H7 (cell line): ENCODE measurements at regions not wholly inside any gene's neighbourhood (a gene's known extent, or its start where the extent isn't known, plus 50 kb on each side); places are given as distances from the start of the nearest gene placed in this dataset.
A peak's percentile ranks its signal among the peaks of the same experiment; 100 is the strongest.

Experiments used
- DNase-seq: peaks from one replicate; pipeline ENCODE4 v3.0.0; 2012
- H3K27me3 ChIP-seq: 2 replicates; pipeline ENCODE4 v1.6.0; 2011; ENCODE audit warnings: mild to moderate bottlenecking, low read length; ENCODE audit not compliant: control insufficient read depth, insufficient read depth
- H3K36me3 ChIP-seq: replicated peaks from 2 replicates; pipeline ENCODE4 v1.5.1; 2011; ENCODE audit warnings: low read length; ENCODE audit not compliant: control insufficient read depth, insufficient read depth
- H3K4me3 ChIP-seq: 2 replicates; pipeline ENCODE4 v1.5.1; 2011; ENCODE audit warnings: low read depth, mild to moderate bottlenecking, control low read depth, low read length, moderate library complexity; ENCODE audit not compliant: insufficient read depth

DNA sequence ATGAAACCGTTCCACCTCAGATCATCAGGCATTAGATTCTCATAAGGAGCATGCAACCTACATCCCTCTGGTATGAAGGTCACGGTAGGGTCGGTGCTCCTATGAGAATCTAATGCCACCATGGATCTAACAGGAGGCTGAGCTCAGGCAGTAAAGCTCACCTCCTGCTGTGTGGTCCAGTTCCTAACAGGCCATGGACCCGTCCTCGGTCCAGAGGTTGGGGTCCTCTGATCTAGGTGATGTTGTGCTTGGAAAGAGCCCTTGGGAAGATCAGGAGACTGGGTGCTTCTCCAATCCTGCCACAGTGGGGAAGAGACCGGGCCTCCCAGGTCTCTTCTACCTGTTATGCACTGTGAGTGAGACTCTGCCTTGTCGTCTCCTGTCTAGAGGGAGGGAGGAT, 104.6 kb downstream of the ACKR3 start:
- H3K27me3 ChIP-seq: no peaks in the 10 kb centered on the region
- no peaks in the 10 kb centered on the region for H3K36me3 ChIP-seq
- DNase-seq: no peak
- no peak overlapping the region for H3K4me3 ChIP-seq

DNA sequence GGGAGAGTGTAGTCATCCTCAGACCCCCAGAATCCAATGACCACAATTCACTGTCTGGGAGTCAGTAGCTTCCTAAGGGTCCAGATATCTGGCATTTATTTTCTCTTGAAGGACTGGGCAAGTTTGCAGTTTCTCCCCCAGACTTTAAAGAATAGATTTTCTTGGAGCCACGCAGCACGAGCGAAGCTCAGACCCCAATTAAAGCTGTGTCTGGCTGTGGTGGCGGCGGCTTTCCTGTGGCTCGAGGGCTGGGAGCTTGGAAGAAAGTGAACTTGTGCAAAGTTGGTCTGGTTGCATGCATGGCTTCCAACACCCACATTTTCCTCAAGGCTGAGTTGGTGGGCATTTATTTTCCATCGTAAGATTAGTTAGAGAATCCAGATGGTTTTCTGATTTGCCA, 105.0 kb downstream of the ACKR3 start:
- Histone ChIP-seq H3K36me3 (no peaks in the 10 kb centered on the region), H3K27me3 (no peaks in the 10 kb centered on the region), H3K4me3 (no peak overlapping the region)
- DNase-seq: no peak

DNA sequence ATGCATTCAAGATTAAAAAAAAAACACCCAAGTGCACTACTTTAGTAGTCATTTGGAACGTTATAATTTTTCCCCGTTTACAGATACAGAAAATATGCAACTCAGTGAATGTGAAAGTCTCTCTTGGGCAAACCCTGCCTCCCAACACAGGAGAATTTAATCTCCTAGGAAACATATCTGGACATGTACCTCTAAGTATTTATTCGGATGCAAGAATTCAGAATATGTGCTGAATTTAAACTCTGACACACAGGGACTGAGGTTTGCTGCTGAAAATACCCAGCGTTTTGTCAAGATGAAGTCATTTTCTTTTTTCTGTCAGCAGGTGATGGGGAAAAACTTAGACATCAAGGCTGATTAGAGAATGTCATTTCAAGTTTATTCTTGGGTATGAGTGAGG, 105.4 kb downstream of the ACKR3 start:
- Histone ChIP-seq H3K36me3 (no peaks in the 10 kb centered on the region), H3K27me3 (no peaks in the 10 kb centered on the region), H3K4me3 (no peak overlapping the region)
- no peak for DNase-seq

DNA sequence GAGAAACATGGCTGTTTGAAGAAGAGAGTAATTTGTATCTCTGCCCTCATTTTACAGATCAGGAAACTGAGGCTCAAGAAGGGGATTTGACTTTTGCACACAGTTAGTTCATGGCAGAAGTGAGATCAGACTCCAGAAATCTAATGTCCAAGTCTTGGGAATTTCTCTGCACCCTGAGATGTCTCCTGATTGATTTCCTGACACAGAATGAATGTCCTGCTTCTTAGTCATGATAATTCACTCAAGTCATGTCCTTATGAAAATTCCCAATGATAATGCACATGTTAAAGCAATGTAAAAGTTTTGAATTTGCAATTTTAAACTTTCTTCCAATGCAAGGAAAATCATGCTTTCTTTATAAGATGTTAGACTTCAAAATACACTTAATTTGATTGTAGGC, 105.9 kb downstream of the ACKR3 start:
- DNase-seq: no peak
- H3K36me3 ChIP-seq: no peaks in the 10 kb centered on the region
- no peaks in the 10 kb centered on the region for H3K27me3 ChIP-seq
- no peak overlapping the region for H3K4me3 ChIP-seq

DNA sequence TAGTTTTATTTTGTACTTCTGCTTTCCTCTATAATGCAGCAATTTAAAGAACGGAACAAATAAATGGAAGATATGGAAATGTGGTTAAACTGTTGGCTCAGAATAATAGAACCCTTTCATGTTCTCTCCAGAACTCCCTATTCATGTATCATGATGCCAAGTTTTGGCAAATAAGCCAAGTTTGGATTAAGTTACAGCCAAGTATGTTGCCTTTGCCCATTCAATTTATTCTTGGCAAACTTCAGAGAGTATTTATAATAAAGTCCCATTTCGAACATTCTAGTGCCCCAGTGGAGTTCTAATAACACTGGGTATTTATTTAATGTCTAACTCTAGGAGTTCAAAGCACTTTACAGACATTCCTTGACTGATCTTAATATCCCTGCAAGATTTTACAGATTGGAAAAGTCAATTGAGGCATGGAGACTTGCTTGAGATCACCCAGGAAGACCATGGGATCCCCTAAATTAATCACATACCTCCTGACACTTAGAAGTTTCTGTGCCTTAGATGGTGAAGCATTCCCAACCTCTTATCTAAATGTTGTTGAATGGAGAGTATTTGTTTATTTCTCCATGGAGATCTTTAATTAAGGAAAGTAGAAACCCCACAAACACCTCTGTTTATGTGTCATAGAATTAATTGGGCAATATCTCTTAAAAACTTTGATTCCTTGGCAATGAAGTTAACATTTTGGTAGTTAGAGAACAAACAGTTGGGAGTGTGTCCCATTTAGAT, 106.7 kb downstream of the ACKR3 start:
- no peak for DNase-seq
- no peaks in the 10 kb centered on the region for H3K36me3 ChIP-seq
- H3K4me3 ChIP-seq: no peak overlapping the region
- H3K27me3 ChIP-seq: no peaks in the 10 kb centered on the region

DNA sequence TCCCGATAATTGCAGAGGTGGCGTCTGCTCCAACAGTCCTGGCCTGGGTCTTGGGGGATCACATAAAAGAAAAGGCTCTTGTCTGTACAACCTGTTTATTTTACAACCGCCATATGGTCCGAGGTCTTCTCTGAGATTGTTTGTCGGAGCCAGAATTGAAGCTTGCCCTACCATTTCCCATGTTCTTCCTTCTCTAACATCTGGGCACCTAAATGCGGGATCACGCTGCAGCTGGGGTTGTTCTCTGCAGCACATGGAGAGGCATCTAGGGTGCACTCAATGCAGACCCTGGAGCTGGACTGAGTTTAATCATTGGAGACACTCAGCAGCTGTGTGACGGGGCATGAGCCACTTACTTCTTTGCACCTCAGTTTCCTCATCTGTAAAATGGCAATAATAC, 107.7 kb downstream of the ACKR3 start:
- Histone ChIP-seq H3K36me3 (no peaks in the 10 kb centered on the region), H3K27me3 (no peaks in the 10 kb centered on the region), H3K4me3 (no peak overlapping the region)
- no peak for DNase-seq

DNA sequence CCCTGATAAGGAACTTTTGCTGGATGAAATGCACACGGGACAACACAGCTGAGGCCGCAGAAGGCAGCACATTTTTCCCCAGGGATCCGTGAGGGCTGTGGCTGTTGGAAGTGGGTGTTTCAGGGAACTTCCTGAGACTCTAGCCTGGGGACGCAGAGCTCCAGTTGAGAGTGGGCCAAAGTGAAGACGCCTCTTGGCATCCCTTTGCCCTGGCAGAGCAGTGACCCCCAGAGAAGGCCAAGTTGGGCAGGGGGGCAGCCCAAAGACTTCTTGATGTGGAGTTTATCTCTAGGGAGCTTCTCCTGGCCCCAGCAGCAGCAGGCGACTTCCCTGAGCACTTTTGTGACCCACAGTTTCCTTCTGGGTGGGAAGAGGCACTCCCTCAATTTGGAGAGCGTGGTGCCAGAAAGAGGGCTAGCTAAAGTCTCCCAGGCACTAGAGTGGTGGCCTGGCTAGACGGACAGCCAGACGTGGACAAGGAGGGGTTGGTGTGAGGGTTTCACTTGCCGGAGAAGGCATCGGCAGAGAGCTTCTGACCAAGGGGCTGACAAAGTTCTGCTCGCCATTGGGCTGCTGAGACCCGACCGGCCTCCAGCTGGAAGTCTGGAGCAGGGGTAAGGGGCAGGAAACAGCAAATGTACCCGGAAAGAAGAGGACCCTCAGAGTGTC, 108.8 kb downstream of the ACKR3 start:
- no peak for DNase-seq
- H3K4me3 ChIP-seq: no peak overlapping the region
- no peaks in the 10 kb centered on the region for H3K36me3 ChIP-seq
- no peaks in the 10 kb centered on the region for H3K27me3 ChIP-seq

DNA sequence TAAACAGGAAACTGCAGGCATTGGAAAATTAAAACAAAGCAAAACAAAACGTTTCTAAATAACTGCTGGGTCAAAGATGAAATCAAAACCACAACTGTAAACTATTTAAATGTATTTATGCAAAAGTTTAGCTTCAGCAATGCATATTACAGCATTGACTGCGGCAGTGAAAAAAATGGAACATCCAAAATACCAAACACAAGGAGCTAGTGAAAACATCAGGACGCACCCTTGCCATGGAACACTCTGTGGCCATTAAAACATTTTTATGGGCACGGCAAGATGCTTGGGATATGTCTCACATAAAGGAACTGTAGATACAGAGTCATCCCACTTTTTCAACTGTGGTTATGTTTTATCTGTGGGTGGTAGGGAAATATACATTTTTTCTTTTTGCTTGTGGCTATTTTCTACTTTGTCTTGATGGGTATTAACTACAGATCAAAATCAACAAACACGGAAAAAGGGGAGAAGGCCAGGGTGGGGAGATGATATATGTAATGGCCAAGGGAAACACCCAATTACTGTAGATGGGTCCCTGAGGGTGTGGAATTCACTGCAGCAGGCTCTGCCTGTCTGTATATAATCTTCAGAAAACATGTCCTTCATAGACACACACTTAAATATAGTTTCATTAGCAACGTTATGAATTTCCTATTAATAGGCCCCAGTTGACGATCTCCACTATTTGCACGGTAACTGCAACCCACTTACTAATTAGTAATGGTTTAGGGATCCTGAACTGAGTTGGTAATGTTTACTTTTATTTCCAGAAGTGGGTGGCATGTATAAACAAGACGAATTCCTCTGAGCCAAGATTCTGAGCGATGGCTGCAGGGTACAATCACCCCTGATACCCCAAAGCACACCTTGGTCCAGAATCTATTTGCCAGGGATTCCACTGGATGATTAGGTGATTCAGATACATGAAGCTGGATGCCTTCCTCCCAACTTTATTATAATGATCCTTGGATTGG, 110.5 kb downstream of the ACKR3 start:
- DNase-seq: no peak
- no peak overlapping the region for H3K4me3 ChIP-seq
- no peaks in the 10 kb centered on the region for H3K27me3 ChIP-seq
- no peaks in the 10 kb centered on the region for H3K36me3 ChIP-seq

DNA sequence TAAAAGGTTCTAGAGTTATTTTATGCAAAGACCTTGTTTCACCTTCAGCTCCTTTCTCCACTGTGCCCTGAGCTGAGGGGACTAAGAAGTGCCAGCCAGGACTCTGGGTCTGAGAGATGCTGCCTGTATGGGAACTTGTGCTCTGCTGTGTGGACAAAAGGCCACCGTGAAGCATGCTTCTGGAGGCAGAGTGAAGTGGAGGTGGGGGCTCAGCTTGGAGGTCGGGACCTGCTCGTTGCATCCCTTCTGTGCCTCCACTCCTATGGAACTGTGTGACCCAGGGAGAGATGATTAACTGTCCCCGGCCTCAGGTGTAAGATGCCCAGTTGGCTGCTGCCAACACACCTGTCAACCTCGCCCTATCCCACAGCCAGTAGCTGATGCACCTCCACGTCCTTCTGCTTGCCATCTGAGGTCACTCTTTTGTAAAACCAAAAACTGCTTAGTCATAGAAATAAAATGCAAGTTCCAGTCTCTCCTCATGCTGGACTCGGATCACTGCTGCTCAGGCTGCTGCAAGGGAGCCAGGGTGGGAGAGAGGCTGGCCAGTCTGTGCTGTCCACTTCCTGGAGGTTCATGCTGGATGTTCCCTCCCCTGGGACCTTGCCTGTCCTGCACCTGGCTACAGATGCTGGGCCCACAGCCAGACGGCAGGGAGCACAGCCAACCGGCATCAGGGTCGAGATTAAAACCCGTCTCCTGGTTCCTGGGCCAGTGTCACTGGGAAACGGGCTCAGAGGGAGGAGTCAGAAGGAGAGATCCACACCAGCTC, 113.2 kb downstream of the ACKR3 start:
- Histone ChIP-seq H3K27me3 (no peaks in the 10 kb centered on the region), H3K4me3 (no peak overlapping the region), H3K36me3 (no peaks in the 10 kb centered on the region)
- no peak for DNase-seq

DNA sequence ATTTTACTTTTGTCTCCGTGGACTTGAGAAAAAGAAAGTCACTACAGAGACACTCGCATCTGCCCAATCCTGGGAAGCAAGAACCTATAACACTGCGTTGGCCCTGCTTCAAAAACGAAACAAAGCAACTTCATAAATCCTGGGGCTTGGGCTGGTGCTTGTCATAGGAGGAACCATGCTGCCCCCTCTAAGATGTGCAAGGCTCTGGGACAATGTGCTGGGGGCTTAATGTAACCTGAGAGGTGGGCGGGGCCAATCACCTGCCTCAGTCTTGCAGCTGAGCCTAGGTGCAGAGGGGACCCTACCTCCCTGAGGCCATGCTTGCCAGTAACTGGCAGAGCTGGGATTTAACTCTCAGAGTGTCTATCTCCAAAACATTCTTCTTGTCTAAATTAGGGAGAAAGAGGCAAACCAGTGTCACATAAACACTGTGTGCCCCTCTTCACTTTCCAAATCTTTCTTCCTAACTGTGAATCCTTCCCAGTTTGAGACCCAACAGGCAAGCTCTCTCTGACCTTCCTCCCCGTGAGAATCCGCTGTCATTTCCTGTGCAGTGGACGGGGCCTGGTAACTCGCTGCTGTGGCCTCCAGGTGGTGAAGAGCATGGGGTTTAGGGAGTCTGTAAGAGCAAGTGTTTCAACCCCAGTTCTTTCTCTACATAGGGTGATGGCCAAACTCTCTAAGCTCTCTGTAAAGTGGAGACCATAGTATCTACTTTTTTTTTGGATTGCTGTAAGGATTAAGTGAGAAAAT, 115.1 kb downstream of the ACKR3 start:
- no peak overlapping the region for H3K4me3 ChIP-seq
- DNase-seq: peak; percentile 80
- H3K27me3 ChIP-seq: no peaks in the 10 kb centered on the region
- H3K36me3 ChIP-seq: no peaks in the 10 kb centered on the region

DNA sequence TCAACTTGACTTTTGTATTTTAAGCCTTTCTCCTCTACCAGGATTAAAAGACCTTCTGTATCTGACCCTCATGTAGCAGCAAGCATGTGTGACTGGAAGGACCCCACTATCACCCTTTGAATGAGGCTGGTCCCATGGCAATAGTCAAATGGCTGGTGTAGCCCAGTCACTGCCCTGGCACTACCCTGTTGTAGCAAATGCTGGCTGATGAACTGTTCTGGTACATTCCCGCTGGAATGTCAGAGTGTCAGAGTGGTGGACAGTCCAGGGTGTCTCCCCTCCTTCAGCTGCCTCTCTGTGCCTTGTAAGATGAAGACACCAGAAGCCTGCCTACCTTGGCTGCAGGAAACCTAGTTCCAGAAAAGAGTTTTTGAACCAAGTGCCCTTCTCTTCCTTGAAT, 115.7 kb downstream of the ACKR3 start:
- DNase-seq: no peak
- no peak overlapping the region for H3K4me3 ChIP-seq
- H3K36me3 ChIP-seq: no peaks in the 10 kb centered on the region
- no peaks in the 10 kb centered on the region for H3K27me3 ChIP-seq

DNA sequence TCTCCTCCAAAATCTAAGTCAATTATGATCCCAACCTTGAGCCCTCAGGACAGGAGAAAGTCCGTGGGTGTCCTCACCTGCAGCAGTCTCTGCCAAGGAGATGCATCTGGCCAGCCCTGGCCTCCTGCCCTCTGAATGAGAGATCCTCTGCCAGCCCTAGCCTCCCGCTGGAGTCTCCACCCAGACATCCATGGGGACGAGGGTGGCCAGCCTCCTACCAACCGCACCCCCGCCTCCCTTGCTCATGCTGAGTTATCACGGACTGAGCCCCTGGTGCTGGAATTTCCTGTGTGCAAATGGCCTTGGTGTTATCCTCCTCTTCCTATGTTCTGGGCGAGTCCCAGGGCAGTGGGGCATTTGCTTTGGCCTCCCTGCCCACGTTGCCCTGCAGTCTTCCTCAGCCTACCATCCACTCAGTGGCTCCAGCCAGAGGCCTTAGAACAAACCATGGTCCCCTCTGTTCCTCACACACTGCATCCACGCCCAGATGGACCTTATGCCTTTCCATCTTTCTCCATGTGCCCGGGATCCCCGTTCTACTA, 116.4 kb downstream of the ACKR3 start:
- H3K27me3 ChIP-seq: no peaks in the 10 kb centered on the region
- no peak overlapping the region for H3K4me3 ChIP-seq
- DNase-seq: no peak
- H3K36me3 ChIP-seq: no peaks in the 10 kb centered on the region

DNA sequence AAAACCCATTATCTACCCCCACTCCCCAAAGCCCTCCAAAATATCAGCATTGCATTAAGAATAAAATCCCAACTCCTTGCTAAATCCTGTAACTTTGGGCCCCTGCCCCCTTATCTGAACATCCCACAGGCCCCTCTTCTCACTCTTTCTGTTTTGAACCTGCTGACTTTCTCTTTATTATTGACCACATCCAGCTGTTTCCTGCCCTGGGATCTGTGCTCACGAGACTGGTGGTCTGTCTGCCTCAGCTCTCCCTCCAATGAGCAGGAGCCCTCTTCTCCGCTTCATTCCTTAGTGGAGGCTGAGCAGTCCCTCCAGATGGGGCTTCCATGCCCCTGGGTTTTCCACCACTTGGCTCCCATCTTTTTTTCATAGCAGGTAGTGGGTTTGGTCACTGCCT, 116.9 kb downstream of the ACKR3 start:
- Histone ChIP-seq H3K4me3 (no peak overlapping the region), H3K27me3 (no peaks in the 10 kb centered on the region), H3K36me3 (no peaks in the 10 kb centered on the region)
- DNase-seq: no peak
